Breast epithelium (tissue), 3 donors: ENCODE measurements at regions not wholly inside any gene's neighbourhood (a gene's known extent, or its start where the extent isn't known, plus 50 kb on each side); places are given as distances from the start of the nearest gene placed in this dataset.

Source experiments
- POLR2A ChIP-seq: fragments of 450-650 bp; IDR thresholded peaks from one replicate; pipeline ENCODE4 v1.6.1; 2016; ENCODE audit warnings: antibody characterized with exemption, mild to moderate bottlenecking, moderate library complexity
- TF ChIP-seq, protein P1 (sequence below), 3 donors: fragments of 450-650 bp; IDR thresholded peaks; one replicate each; pipeline ENCODE4 v1.5.1; 2016 to 2017; ENCODE audit warnings: antibody characterized with exemption in 3 of 3, mild to moderate bottlenecking in 3 of 3, moderate library complexity in 3 of 3

DNA sequence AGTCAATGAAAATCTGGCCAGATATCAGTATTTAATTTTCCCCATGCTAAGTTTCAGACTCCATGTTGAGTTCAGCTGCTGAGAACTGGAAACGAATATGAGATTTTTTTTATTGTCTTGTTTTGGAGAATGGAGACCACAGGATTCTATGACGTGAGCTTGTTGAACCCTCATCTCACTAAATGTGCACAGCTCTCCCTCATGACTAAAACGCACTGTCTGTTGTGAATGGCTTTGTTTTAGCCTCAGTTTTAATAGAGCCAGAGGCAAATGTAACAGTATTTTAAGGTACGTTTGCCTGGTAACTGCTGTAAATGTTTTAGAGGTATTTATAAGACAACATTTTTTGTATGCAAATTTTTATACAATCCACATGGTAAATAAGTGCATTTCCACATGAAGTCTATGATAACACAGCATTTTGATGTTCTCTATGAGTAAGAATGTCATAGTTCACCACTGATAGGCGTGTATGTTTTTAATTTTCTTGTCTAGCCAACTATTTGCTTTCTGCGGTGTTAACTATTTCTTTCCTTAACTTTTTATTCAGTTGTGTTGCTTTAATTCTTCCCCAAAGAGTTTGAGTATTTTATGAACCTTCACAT lies 1159.3 kb upstream of the TENM3 start:
- no peak for TF ChIP-seq POLR2A
- TF ChIP-seq, protein P1, sequence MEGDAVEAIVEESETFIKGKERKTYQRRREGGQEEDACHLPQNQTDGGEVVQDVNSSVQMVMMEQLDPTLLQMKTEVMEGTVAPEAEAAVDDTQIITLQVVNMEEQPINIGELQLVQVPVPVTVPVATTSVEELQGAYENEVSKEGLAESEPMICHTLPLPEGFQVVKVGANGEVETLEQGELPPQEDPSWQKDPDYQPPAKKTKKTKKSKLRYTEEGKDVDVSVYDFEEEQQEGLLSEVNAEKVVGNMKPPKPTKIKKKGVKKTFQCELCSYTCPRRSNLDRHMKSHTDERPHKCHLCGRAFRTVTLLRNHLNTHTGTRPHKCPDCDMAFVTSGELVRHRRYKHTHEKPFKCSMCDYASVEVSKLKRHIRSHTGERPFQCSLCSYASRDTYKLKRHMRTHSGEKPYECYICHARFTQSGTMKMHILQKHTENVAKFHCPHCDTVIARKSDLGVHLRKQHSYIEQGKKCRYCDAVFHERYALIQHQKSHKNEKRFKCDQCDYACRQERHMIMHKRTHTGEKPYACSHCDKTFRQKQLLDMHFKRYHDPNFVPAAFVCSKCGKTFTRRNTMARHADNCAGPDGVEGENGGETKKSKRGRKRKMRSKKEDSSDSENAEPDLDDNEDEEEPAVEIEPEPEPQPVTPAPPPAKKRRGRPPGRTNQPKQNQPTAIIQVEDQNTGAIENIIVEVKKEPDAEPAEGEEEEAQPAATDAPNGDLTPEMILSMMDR (IDR thresholded peaks at IDR 0.05) = no peak
